ENCODE measurements at regions not wholly inside any gene's neighbourhood (a gene's known extent, or its start where the extent isn't known, plus 50 kb on each side); places are given as distances from the start of the nearest gene placed in this dataset.
A peak's percentile ranks its signal among the peaks of the same experiment; 100 is the strongest.

- no peak for DNase-seq (ENCODE audit: low spot score)
- Histone ChIP-seq H3K4me3 (no peak overlapping the region), H3K4me1 (no peaks in the 10 kb centered on the region), H3K27me3 (no peaks in the 10 kb centered on the region), H3K27ac (no peak overlapping the region), H3K9me3 (ENCODE audit: low read depth) (no peaks in the 10 kb centered on the region), H3K9ac (no peak overlapping the region), H3K4me2 (no peak overlapping the region), H3F3A (ENCODE audit: low read depth) (no peaks in the 10 kb centered on the region), H2AFZ (replicated peaks) (no peak overlapping the region), H4K20me1 (ENCODE audit: low read depth) (no peaks in the 10 kb centered on the region), H3K79me2 (ENCODE audit: low read depth) (no peaks in the 10 kb centered on the region), H3K36me3 (no peaks in the 10 kb centered on the region)
- Mint-ChIP-seq H3K27me3 (ENCODE audit: insufficient read depth, low read depth) (peaks cover 5% of the 10 kb centered on the region), H3K9me3 (no peaks in the 10 kb centered on the region), H3K36me3 (no peaks in the 10 kb centered on the region), H3K4me3 (no peak overlapping the region), H3K4me1 (no peaks in the 10 kb centered on the region), H3K27ac (no peak overlapping the region)
- TF ChIP-seq EZH2phosphoT487 (IDR thresholded peaks at IDR 0.05) = no peak
- TF ChIP-seq CTCF (IDR thresholded peaks at IDR 0.05) = no peak
- TF ChIP-seq EZH2 (IDR thresholded peaks at IDR 0.05) = no peak
Measured at GRCh38 chr9:110040788-110041187, 167.2 kb downstream of the C9orf152 start.

DNA sequence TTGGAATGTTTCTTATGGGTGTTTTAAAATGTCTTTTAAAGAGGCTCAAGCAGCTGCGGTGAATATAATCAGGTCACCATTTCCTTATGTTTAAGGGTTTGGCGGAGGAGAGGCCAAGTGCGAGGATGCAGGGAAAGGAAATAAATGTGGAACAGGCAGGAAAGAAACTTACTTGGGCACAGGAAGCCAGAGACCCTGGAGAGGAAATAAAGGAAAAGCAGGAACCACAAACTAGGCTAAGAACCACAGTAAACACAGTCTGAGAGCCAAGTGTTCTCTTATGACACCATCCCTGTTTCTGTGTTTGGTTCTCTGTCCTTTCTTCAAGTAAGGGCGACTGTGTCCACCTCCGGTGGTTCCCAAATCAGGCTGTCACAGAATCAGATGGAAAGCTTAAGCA lies 166.5 kb downstream of the C9orf152 start:
- peaks cover 5% of the 10 kb centered on the region for H3K27me3 Mint-ChIP-seq (ENCODE audit: insufficient read depth, low read depth)
- H3K27ac Mint-ChIP-seq = no peak overlapping the region
- no peak overlapping the region for H2AFZ ChIP-seq (replicated peaks)
- H3K36me3 ChIP-seq = no peaks in the 10 kb centered on the region
- H4K20me1 ChIP-seq (ENCODE audit: low read depth) = no peaks in the 10 kb centered on the region
- TF ChIP-seq EZH2phosphoT487 (IDR thresholded peaks at IDR 0.05) (no peak), EZH2 (IDR thresholded peaks at IDR 0.05) (no peak), CTCF (IDR thresholded peaks at IDR 0.05) (no peak)
- H3K4me3 ChIP-seq = no peak overlapping the region
- no peak overlapping the region for H3K4me2 ChIP-seq
- H3K79me2 ChIP-seq (ENCODE audit: low read depth) = no peaks in the 10 kb centered on the region
- no peaks in the 10 kb centered on the region for H3K9me3 Mint-ChIP-seq
- H3K27ac ChIP-seq = no peak overlapping the region
- no peaks in the 10 kb centered on the region for H3K4me1 Mint-ChIP-seq
- H3K36me3 Mint-ChIP-seq = no peaks in the 10 kb centered on the region
- H3K9ac ChIP-seq = no peak overlapping the region
- H3K9me3 ChIP-seq (ENCODE audit: low read depth) = no peaks in the 10 kb centered on the region
- no peaks in the 10 kb centered on the region for H3K4me1 ChIP-seq
- H3K4me3 Mint-ChIP-seq = no peak overlapping the region
- DNase-seq (ENCODE audit: low spot score) = no peak
- H3K27me3 ChIP-seq = peaks cover 5% of the 10 kb centered on the region
- peaks cover under 1% of the 10 kb centered on the region for H3F3A ChIP-seq (ENCODE audit: low read depth)

- no peak overlapping the region for H3K27ac ChIP-seq
- H4K20me1 ChIP-seq (ENCODE audit: low read depth) = peaks cover 17% of the 10 kb centered on the region
- peak overlapping the region; percentile 83 for H3K4me2 ChIP-seq
- no peak overlapping the region for H3K9ac ChIP-seq
- DNase-seq (ENCODE audit: low spot score) = peak; percentile 15
- H3K4me3 ChIP-seq = peak overlapping the region; percentile 78
- peaks cover 24% of the 10 kb centered on the region for H3K27me3 ChIP-seq
- Mint-ChIP-seq H3K4me3 (peak overlapping the region; percentile 93), H3K27ac (peak overlapping the region; percentile 94), H3K27me3 (ENCODE audit: insufficient read depth, low read depth) (peaks cover 6% of the 10 kb centered on the region), H3K9me3 (no peaks in the 10 kb centered on the region), H3K4me1 (peaks cover 35% of the 10 kb centered on the region), H3K36me3 (peaks cover 11% of the 10 kb centered on the region)
- H3K79me2 ChIP-seq (ENCODE audit: low read depth) = peaks cover 30% of the 10 kb centered on the region
- H2AFZ ChIP-seq (replicated peaks) = peak overlapping the region; percentile 93
- peaks cover 27% of the 10 kb centered on the region for H3F3A ChIP-seq (ENCODE audit: low read depth)
- no peaks in the 10 kb centered on the region for H3K36me3 ChIP-seq
- peaks cover 18% of the 10 kb centered on the region for H3K4me1 ChIP-seq
- H3K9me3 ChIP-seq (ENCODE audit: low read depth) = no peaks in the 10 kb centered on the region
- TF ChIP-seq EZH2 (IDR thresholded peaks at IDR 0.05) (no peak), CTCF (IDR thresholded peaks at IDR 0.05) (no peak), EZH2phosphoT487 (IDR thresholded peaks at IDR 0.05) (no peak)
Measured at GRCh38 chr9:110047232-110047954, 160.6 kb downstream of the C9orf152 start.
